Epithelial cell of proximal tubule (primary cell): ENCODE measurements at regions not wholly inside any gene's neighbourhood (a gene's known extent, or its start where the extent isn't known, plus 50 kb on each side); places are given as distances from the start of the nearest gene placed in this dataset.

Experiments used
- DNase-seq: peaks from one replicate; pipeline ENCODE4 v3.0.0-alpha.2; 2011; ENCODE audit warnings: low read depth
- H3K4me3 ChIP-seq: 2 replicates; pipeline ENCODE4 v1.5.1; 2011; ENCODE audit warnings: low read depth, mild to moderate bottlenecking, low read length
- CTCF ChIP-seq: conservative IDR thresholded peaks from 2 replicates; pipeline ENCODE4 v1.5.1; 2012; ENCODE audit warnings: low read depth, mild to moderate bottlenecking, low read length

GRCh38 chr11:92528001-92528400 is 303.4 kb downstream of the FAT3 start:
- TF ChIP-seq CTCF: no peak
- DNase-seq: no peak
- H3K4me3 ChIP-seq: no peak overlapping the region

GRCh38 chr11:92531065-92531739 is 306.6 kb downstream of the FAT3 start:
- no peak for TF ChIP-seq CTCF
- no peak for DNase-seq
- H3K4me3 ChIP-seq: no peak overlapping the region

GRCh38 chr11:92533657-92534335 is 309.2 kb downstream of the FAT3 start:
- no peak for TF ChIP-seq CTCF
- DNase-seq: no peak

GRCh38 chr11:92536883-92537282 is 312.3 kb downstream of the FAT3 start:
- DNase-seq: no peak
- no peak for TF ChIP-seq CTCF

More at GRCh38 chr11:92533657-92534335, 309.2 kb downstream of the FAT3 start:
- no peak overlapping the region for H3K4me3 ChIP-seq

GRCh38 chr11:92540096-92540495 is 315.5 kb downstream of the FAT3 start:
- no peak for DNase-seq
- TF ChIP-seq CTCF: no peak
- H3K4me3 ChIP-seq: no peak overlapping the region

More at GRCh38 chr11:92536883-92537282, 312.3 kb downstream of the FAT3 start:
- no peak overlapping the region for H3K4me3 ChIP-seq

GRCh38 chr11:92545906-92546471 is 321.4 kb downstream of the FAT3 start:
- no peak for TF ChIP-seq CTCF
- no peak overlapping the region for H3K4me3 ChIP-seq
- DNase-seq: no peak

- TF ChIP-seq CTCF: no peak
- DNase-seq: no peak
- no peak overlapping the region for H3K4me3 ChIP-seq
Observed at GRCh38 chr11:92546603-92547002, 322.0 kb downstream of the FAT3 start.
